Upper lobe of right lung (tissue), 1 donor: ENCODE measurements at regions not wholly inside any gene's neighbourhood (a gene's known extent, or its start where the extent isn't known, plus 50 kb on each side); places are given as distances from the start of the nearest gene placed in this dataset.

Experiments
- ATAC-seq: fragments of 200-7000 bp; cut with Tn5 transposase; one replicate; pipeline ENCODE4 v1.9.1; 2020; ENCODE audit warnings: mild to moderate bottlenecking, moderate library complexity
- DNase-seq: peaks from one replicate; pipeline ENCODE4 v3.0.0-alpha.2; 2020
- H3K27ac ChIP-seq: fragments of 200-600 bp; one replicate; pipeline ENCODE4 v1.8.0; 2022
- H3K27me3 ChIP-seq: fragments of 200-600 bp; one replicate; pipeline ENCODE4 v1.8.0; 2022; ENCODE audit warnings: mild to moderate bottlenecking
- H3K36me3 ChIP-seq: fragments of 200-600 bp; one replicate; pipeline ENCODE4 v1.8.0; 2022
- H3K4me1 ChIP-seq: fragments of 200-600 bp; one replicate; pipeline ENCODE4 v1.8.0; 2022
- H3K4me3 ChIP-seq: fragments of 200-600 bp; one replicate; pipeline ENCODE4 v1.8.0; 2022; ENCODE audit warnings: mild to moderate bottlenecking
- H3K9me3 ChIP-seq: fragments of 200-600 bp; one replicate; pipeline ENCODE4 v1.8.0; 2022
- intact Hi-C: fragments of 100-400 bp; cut with DNase I; formaldehyde crosslinking; loops from one replicate; pipeline ENCODE4 v1.11.0; 2022
- TF ChIP-seq, protein P1 (sequence below): fragments of 200-600 bp; IDR thresholded peaks from one replicate; pipeline ENCODE4 v1.8.0; 2022; ENCODE audit warnings: antibody characterized with exemption
- donor health status: DM: no; HTN: yes; CAD: no; lungs with severe emphysema.

DNA sequence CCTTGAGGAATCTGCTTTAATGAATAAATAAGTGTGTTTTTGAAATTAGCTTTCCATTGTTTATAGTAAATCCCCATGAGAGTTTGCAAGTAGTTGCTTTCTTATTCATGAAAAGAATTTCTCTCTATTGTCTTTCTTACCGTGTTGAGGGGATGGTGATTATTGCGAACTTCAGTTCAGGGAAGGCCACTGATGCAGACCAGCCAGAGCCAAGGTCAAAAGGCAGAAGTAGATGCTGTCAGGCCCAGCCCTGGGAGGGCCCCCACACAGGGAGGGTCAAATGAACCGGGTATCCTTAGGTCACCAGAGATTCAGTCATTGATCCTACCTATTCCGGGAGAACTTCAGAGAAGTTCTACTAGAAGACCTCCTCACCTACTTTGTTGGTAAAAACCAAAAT, 185.9 kb downstream of the NUFIP1 start:
- H3K4me3 ChIP-seq: no peak overlapping the region
- H3K27ac ChIP-seq: no peak overlapping the region
- H3K36me3 ChIP-seq: no peaks in the 10 kb centered on the region
- intact Hi-C loops: no loop called here
- ATAC-seq: no peak
- H3K4me1 ChIP-seq: peaks cover 6% of the 10 kb centered on the region
- TF ChIP-seq, protein P1, sequence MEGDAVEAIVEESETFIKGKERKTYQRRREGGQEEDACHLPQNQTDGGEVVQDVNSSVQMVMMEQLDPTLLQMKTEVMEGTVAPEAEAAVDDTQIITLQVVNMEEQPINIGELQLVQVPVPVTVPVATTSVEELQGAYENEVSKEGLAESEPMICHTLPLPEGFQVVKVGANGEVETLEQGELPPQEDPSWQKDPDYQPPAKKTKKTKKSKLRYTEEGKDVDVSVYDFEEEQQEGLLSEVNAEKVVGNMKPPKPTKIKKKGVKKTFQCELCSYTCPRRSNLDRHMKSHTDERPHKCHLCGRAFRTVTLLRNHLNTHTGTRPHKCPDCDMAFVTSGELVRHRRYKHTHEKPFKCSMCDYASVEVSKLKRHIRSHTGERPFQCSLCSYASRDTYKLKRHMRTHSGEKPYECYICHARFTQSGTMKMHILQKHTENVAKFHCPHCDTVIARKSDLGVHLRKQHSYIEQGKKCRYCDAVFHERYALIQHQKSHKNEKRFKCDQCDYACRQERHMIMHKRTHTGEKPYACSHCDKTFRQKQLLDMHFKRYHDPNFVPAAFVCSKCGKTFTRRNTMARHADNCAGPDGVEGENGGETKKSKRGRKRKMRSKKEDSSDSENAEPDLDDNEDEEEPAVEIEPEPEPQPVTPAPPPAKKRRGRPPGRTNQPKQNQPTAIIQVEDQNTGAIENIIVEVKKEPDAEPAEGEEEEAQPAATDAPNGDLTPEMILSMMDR: no peak
- DNase-seq: no peak
- H3K27me3 ChIP-seq: no peaks in the 10 kb centered on the region
- H3K9me3 ChIP-seq: no peaks in the 10 kb centered on the region

DNA sequence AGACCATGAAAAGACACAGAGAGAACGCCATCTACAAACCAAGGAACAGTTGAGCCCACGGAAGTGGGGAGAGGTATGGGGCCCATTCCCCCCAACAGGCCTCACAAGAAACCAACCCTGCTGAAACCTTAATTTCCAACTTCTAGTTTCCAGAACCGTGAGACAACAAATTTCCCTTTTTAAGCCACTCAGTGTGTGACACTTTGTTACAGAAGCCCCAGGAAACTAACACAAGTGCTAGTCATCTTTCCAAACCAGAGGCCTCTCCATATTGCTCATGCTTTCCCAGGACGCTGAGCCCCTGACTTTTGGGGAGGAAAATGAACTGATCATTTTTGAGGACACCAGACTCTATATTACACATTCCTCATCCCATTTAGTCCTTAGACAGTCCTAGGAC, 186.8 kb downstream of the NUFIP1 start:
- Histone ChIP-seq H3K27ac (no peak overlapping the region), H3K27me3 (no peaks in the 10 kb centered on the region), H3K36me3 (no peaks in the 10 kb centered on the region), H3K4me3 (no peak overlapping the region), H3K9me3 (no peaks in the 10 kb centered on the region), H3K4me1 (peaks cover 6% of the 10 kb centered on the region)
- DNase-seq (no peak), ATAC-seq (no peak)
- TF ChIP-seq, protein P1: no peak
- intact Hi-C loops: no loop called here

DNA sequence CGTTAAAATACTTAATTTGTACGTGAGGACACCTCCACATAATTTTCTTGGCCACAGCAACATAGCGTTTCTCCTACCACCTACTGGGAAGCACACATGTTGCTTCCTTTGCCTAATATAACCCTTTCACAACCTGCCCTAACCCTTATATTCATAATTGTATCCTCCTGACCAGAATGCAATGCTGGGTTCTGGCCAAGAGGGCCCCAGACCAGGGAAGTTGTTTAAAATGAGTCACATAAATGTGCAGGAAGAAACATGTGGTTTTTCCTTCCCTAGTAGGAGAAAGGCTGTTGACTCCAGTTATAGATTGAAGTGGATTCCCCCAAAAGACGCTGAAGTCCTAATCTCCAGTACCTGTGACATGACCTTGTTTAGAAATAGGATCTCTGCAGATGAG, 187.3 kb downstream of the NUFIP1 start:
- DNase-seq (no peak), ATAC-seq (peak; percentile 79)
- TF ChIP-seq, protein P1: no peak
- no peaks in the 10 kb centered on the region for H3K9me3 ChIP-seq
- no peaks in the 10 kb centered on the region for H3K27me3 ChIP-seq
- no peak overlapping the region for H3K27ac ChIP-seq
- intact Hi-C loops: no loop called here
- H3K4me3 ChIP-seq: no peak overlapping the region
- no peaks in the 10 kb centered on the region for H3K36me3 ChIP-seq
- peaks cover 6% of the 10 kb centered on the region for H3K4me1 ChIP-seq

DNA sequence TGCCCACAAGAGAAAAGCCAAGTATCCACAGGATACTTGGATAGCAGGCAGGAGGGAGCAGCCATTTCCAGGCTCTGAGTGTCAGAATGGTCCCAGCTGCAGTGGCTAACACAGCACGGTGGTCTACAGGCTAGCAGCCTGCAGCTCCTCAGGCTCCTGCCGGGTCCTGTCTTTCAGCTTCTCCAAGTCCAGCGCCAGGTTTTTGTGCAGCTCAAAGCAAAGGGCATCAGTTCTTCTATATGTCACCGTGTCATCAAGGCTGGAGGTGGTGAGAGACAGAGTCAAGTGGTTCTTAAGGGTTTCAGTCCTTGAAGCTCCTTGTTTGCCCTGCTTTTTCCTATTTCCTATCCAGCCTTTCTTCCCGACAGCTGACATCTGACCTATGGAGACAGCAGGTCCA, 188.6 kb downstream of the NUFIP1 start:
- TF ChIP-seq, protein P1: no peak
- H3K9me3 ChIP-seq: no peaks in the 10 kb centered on the region
- no peak overlapping the region for H3K4me3 ChIP-seq
- ATAC-seq (no peak), DNase-seq (no peak)
- H3K4me1 ChIP-seq: peaks cover 6% of the 10 kb centered on the region
- H3K27ac ChIP-seq: no peak overlapping the region
- H3K27me3 ChIP-seq: no peaks in the 10 kb centered on the region
- H3K36me3 ChIP-seq: no peaks in the 10 kb centered on the region
- intact Hi-C loops: no loop called here

DNA sequence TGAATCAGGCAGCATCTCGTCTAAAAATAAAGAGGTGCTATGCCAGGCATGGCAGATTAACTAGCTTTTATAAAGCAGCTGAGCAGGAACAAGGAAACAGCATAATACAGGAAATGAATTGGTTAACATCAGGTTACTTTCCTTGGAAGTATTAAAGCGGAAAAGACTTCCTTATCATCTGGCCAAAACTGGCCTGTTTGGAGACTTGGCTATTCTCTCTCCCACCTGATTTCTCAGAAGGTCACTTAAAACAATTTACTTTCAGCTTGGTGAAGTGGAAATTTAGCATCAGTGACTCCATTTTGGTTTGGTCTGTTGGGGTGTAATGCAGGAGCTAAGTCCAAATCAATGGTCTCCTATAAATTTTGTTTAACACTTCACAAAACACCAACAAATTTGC, 191.6 kb downstream of the NUFIP1 start:
- Histone ChIP-seq H3K4me3 (no peak overlapping the region), H3K27ac (no peak overlapping the region), H3K9me3 (no peaks in the 10 kb centered on the region), H3K27me3 (no peaks in the 10 kb centered on the region), H3K4me1 (peaks cover 6% of the 10 kb centered on the region), H3K36me3 (no peaks in the 10 kb centered on the region)
- no peak for ATAC-seq
- intact Hi-C loops: no loop called here
- DNase-seq: no peak
- TF ChIP-seq, protein P1: no peak
